ENCODE measurements at regions not wholly inside any gene's neighbourhood (a gene's known extent, or its start where the extent isn't known, plus 50 kb on each side); places are given as distances from the start of the nearest gene placed in this dataset.
"Not testable (repeated sequence)": the region's sequence is repeated elsewhere in the genome, so short reads cannot be mapped to it uniquely, and the experiment has no call there.

- no peaks in the 10 kb centered on the region for H3K9me3 Mint-ChIP-seq (ENCODE audit: insufficient read depth)
- H3K27me3 Mint-ChIP-seq (ENCODE audit: low read depth) = no peaks in the 10 kb centered on the region
- ChIA-PET CTCF (no interaction called here), POLR2A (no interaction called here)
- no peaks in the 10 kb centered on the region for H3K36me3 Mint-ChIP-seq (ENCODE audit: low read depth)
- no peaks in the 10 kb centered on the region for H3K4me1 Mint-ChIP-seq (ENCODE audit: low read depth)
- no peak overlapping the region for H3K4me3 Mint-ChIP-seq
- H3K27ac Mint-ChIP-seq = no peak overlapping the region
- ATAC-seq (no peak), DNase-seq (no peak)
Observed at GRCh38 chr1:14168326-14169063, 430.0 kb upstream of the KAZN start.

DNA sequence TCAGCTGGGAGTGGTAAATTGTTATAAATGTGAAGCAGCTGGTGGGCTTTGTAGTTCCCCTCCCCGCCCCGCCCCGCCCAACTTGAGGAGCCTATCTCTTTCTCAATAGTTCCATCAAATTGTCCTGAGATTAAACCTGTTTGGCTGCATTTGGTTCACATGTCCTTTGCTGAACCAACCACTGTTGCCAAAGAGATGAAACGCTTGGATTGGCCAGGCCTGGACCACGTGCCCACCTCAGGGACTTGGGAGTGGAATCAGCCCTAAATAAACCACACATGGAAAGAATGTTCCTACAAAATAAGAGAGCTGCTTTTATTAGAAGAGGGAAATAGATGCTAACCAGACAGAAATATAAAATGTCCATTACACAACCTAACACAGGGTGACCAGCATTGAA is 424.9 kb upstream of the KAZN start:
- Mint-ChIP-seq H3K27ac (no peak overlapping the region), H3K4me1 (ENCODE audit: low read depth) (no peaks in the 10 kb centered on the region), H3K27me3 (ENCODE audit: low read depth) (no peaks in the 10 kb centered on the region), H3K4me3 (no peak overlapping the region), H3K36me3 (ENCODE audit: low read depth) (no peaks in the 10 kb centered on the region), H3K9me3 (ENCODE audit: insufficient read depth) (no peaks in the 10 kb centered on the region)
- POLR2A ChIA-PET = no interaction called here
- no peak for DNase-seq
- CTCF ChIA-PET = no interaction called here
- no peak for ATAC-seq

- not testable (repeated sequence) for H3K36me3 Mint-ChIP-seq (ENCODE audit: low read depth)
Observed at GRCh38 chr1:14177866-14178265, 420.6 kb upstream of the KAZN start.

GRCh38 chr1:14180738-14181137 is 417.7 kb upstream of the KAZN start:
- peaks cover 12% of the 10 kb centered on the region for H3K4me1 Mint-ChIP-seq (ENCODE audit: low read depth)
- DNase-seq (no peak), ATAC-seq (no peak)
- ChIA-PET CTCF (no interaction called here), POLR2A (no interaction called here)
- no peak overlapping the region for H3K27ac Mint-ChIP-seq
- peaks cover 6% of the 10 kb centered on the region for H3K27me3 Mint-ChIP-seq (ENCODE audit: low read depth)
- H3K4me3 Mint-ChIP-seq = no peak overlapping the region
- no peaks in the 10 kb centered on the region for H3K36me3 Mint-ChIP-seq (ENCODE audit: low read depth)
- H3K9me3 Mint-ChIP-seq (ENCODE audit: insufficient read depth) = no peaks in the 10 kb centered on the region

More at GRCh38 chr1:14177866-14178265, 420.6 kb upstream of the KAZN start:
- DNase-seq; ATAC-seq; H3K27ac Mint-ChIP-seq; CTCF ChIA-PET; POLR2A ChIA-PET; H3K9me3 Mint-ChIP-seq (ENCODE audit: insufficient read depth); H3K27me3 Mint-ChIP-seq (ENCODE audit: low read depth); H3K4me3 Mint-ChIP-seq: not testable (repeated sequence)
- peaks cover 12% of the 10 kb centered on the region for H3K4me1 Mint-ChIP-seq (ENCODE audit: low read depth)

GRCh38 chr1:14181191-14181795 is 417.2 kb upstream of the KAZN start:
- Mint-ChIP-seq H3K9me3 (ENCODE audit: insufficient read depth) (no peaks in the 10 kb centered on the region), H3K27me3 (ENCODE audit: low read depth) (peaks cover 6% of the 10 kb centered on the region), H3K27ac (no peak overlapping the region), H3K4me3 (no peak overlapping the region), H3K36me3 (ENCODE audit: low read depth) (no peaks in the 10 kb centered on the region), H3K4me1 (ENCODE audit: low read depth) (peaks cover 12% of the 10 kb centered on the region)
- no peak for DNase-seq
- POLR2A ChIA-PET = no interaction called here
- CTCF ChIA-PET = no interaction called here
- no peak for ATAC-seq

DNA sequence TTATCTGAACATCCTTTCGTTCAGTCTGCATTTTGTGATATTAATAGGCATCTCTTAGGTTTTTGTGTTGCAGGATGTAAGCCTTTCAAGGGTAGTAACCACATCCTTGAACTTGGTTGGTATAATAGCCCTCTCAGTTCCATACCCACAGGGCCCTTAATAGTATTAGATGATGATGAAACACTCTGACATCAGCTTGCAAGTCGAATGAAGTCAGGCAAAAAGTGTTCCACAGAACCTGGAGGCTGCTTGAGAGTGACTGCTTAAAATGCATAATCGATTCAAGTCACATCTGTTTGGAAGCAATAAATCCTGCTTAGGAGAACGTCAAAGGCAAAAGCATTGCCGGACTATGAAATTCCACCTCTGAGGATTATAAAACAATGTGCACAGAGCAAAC is 415.6 kb upstream of the KAZN start:
- Mint-ChIP-seq H3K4me1 (ENCODE audit: low read depth) (peaks cover 12% of the 10 kb centered on the region), H3K4me3 (no peak overlapping the region), H3K27me3 (ENCODE audit: low read depth) (peaks cover 6% of the 10 kb centered on the region), H3K27ac (no peak overlapping the region), H3K36me3 (ENCODE audit: low read depth) (no peaks in the 10 kb centered on the region), H3K9me3 (ENCODE audit: insufficient read depth) (no peaks in the 10 kb centered on the region)
- no peak for DNase-seq
- ChIA-PET CTCF (no interaction called here), POLR2A (no interaction called here)
- no peak for ATAC-seq

DNA sequence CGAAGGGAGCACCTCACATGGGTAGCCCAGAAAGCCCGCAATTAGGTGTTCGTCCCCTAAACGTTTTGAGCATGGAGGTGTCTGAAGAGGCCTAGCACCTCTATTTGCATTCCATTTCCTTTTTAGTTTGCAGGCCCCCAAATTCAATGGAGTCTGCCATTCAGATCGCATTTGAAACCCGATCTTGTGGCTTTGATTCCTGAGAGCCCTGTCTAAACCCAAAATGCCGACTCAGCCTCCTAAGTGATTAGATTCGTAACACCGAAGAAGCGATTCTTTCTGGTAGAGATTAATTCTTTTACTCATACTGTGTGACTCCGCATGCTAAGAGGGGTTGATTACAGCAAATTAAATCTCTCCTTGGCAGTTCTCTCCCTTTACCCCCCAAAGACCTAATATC is 415.2 kb upstream of the KAZN start:
- no peak for DNase-seq
- no peaks in the 10 kb centered on the region for H3K36me3 Mint-ChIP-seq (ENCODE audit: low read depth)
- peaks cover 12% of the 10 kb centered on the region for H3K4me1 Mint-ChIP-seq (ENCODE audit: low read depth)
- H3K27me3 Mint-ChIP-seq (ENCODE audit: low read depth) = peaks cover 6% of the 10 kb centered on the region
- ChIA-PET CTCF (no interaction called here), POLR2A (no interaction called here)
- no peaks in the 10 kb centered on the region for H3K9me3 Mint-ChIP-seq (ENCODE audit: insufficient read depth)
- H3K4me3 Mint-ChIP-seq = no peak overlapping the region
- ATAC-seq = no peak
- H3K27ac Mint-ChIP-seq = no peak overlapping the region

GRCh38 chr1:14184454-14184853 is 414.0 kb upstream of the KAZN start:
- no peaks in the 10 kb centered on the region for H3K9me3 Mint-ChIP-seq (ENCODE audit: insufficient read depth)

DNA sequence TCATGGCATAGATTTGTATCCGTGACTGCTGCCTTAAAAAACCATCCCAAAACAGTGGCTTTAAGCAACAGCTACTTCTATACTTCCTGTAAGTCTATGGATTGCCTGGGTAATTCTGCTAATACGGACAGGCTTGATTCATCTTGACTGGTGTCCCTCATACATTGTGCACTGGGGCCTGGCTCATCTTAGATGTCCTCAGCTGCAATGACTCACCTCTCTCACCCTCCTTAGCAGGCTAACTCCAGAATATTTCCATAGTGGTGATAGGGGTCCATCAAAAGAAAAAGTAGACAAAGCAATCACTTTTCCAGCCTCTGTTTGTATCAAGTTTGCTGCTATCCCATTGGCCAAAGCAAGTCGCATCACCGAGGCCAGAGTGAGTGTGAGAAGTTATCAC is 409.1 kb upstream of the KAZN start:
- H3K27ac Mint-ChIP-seq = no peak overlapping the region
- H3K27me3 Mint-ChIP-seq (ENCODE audit: low read depth) = no peaks in the 10 kb centered on the region
- no peaks in the 10 kb centered on the region for H3K4me1 Mint-ChIP-seq (ENCODE audit: low read depth)
- no peaks in the 10 kb centered on the region for H3K36me3 Mint-ChIP-seq (ENCODE audit: low read depth)
- no peak for DNase-seq
- H3K4me3 Mint-ChIP-seq = no peak overlapping the region
- H3K9me3 Mint-ChIP-seq (ENCODE audit: insufficient read depth) = no peaks in the 10 kb centered on the region
- ChIA-PET CTCF (no interaction called here), POLR2A (no interaction called here)
- ATAC-seq = no peak

More at GRCh38 chr1:14184454-14184853, 414.0 kb upstream of the KAZN start:
- POLR2A ChIA-PET = no interaction called here
- Mint-ChIP-seq H3K4me3 (no peak overlapping the region), H3K27me3 (ENCODE audit: low read depth) (peaks cover 6% of the 10 kb centered on the region), H3K4me1 (ENCODE audit: low read depth) (peaks cover 12% of the 10 kb centered on the region), H3K27ac (no peak overlapping the region), H3K36me3 (ENCODE audit: low read depth) (no peaks in the 10 kb centered on the region)
- DNase-seq (no peak), ATAC-seq (no peak)
- CTCF ChIA-PET = no interaction called here

DNA sequence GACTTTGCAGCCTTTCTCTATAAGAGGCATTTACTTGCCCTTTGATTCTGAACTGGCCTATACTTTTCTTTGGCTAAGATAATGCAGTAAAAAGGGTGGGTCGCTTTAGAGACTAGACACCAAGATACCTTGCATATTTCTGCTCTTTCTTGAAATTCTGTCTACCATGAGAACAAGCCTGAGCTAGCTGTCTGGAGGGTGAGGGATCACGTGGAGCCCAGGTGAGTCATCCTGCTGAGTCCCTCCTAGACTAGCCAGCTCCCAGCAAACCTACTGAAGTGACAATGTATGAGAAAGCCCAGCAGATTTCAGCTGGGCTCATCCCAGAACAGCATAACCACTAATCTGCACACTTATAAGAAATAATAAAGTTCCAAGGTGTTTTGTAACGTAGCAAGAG is 408.0 kb upstream of the KAZN start:
- Mint-ChIP-seq H3K27me3 (ENCODE audit: low read depth) (no peaks in the 10 kb centered on the region), H3K4me1 (ENCODE audit: low read depth) (no peaks in the 10 kb centered on the region), H3K4me3 (no peak overlapping the region), H3K36me3 (ENCODE audit: low read depth) (no peaks in the 10 kb centered on the region), H3K9me3 (ENCODE audit: insufficient read depth) (no peaks in the 10 kb centered on the region), H3K27ac (no peak overlapping the region)
- no peak for ATAC-seq
- POLR2A ChIA-PET = no interaction called here
- CTCF ChIA-PET = no interaction called here
- DNase-seq = no peak

- Mint-ChIP-seq H3K9me3 (ENCODE audit: insufficient read depth) (no peaks in the 10 kb centered on the region), H3K4me3 (no peak overlapping the region), H3K36me3 (ENCODE audit: low read depth) (no peaks in the 10 kb centered on the region), H3K27ac (no peak overlapping the region), H3K27me3 (ENCODE audit: low read depth) (no peaks in the 10 kb centered on the region), H3K4me1 (ENCODE audit: low read depth) (no peaks in the 10 kb centered on the region)
- DNase-seq (no peak), ATAC-seq (no peak)
- CTCF ChIA-PET = no interaction called here
- POLR2A ChIA-PET = no interaction called here
Observed at GRCh38 chr1:14194511-14194910, 404.0 kb upstream of the KAZN start.

DNA sequence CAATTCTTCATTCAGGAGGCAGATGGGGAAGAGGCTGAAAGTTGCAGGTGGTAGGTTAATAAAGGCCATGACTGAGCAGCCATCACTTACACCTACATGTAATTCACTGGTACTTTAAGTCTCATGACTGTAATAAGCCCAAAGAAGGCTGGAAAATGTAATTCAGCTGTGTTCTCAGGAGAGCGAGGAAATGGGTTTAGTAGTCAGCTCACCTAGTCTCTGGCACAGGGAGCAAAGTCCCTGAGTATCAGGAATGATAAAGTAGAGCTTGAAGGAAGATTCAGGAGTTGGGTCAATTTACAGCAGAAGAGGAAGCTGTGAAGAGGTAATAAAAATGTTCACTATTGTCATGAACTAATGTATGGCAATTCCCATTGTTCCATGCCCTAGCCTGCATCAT is 393.4 kb upstream of the KAZN start:
- Mint-ChIP-seq H3K27ac (no peak overlapping the region), H3K27me3 (ENCODE audit: low read depth) (no peaks in the 10 kb centered on the region), H3K36me3 (ENCODE audit: low read depth) (no peaks in the 10 kb centered on the region), H3K4me3 (no peak overlapping the region), H3K4me1 (ENCODE audit: low read depth) (no peaks in the 10 kb centered on the region), H3K9me3 (ENCODE audit: insufficient read depth) (no peaks in the 10 kb centered on the region)
- ChIA-PET POLR2A (no interaction called here), CTCF (no interaction called here)
- no peak for ATAC-seq
- no peak for DNase-seq

GRCh38 chr1:14215151-14215550 is 383.3 kb upstream of the KAZN start:
- ChIA-PET POLR2A (no interaction called here), CTCF (no interaction called here)
- no peak overlapping the region for H3K4me3 Mint-ChIP-seq
- no peak for ATAC-seq
- no peaks in the 10 kb centered on the region for H3K27me3 Mint-ChIP-seq (ENCODE audit: low read depth)
- H3K36me3 Mint-ChIP-seq (ENCODE audit: low read depth) = no peaks in the 10 kb centered on the region
- no peak overlapping the region for H3K27ac Mint-ChIP-seq
- no peak for DNase-seq
- peaks cover 8% of the 10 kb centered on the region for H3K9me3 Mint-ChIP-seq (ENCODE audit: insufficient read depth)
- no peaks in the 10 kb centered on the region for H3K4me1 Mint-ChIP-seq (ENCODE audit: low read depth)

Data from activated CD8-positive, alpha-beta T cell treated with anti-CD3 and anti-CD28 coated beads, Interleukin-2, amount 10 ng/mL, durations not matched to agents 7 days and 5 days (primary cell).